ENCODE measurements at regions not wholly inside any gene's neighbourhood (a gene's known extent, or its start where the extent isn't known, plus 50 kb on each side); places are given as distances from the start of the nearest gene placed in this dataset.

DNA sequence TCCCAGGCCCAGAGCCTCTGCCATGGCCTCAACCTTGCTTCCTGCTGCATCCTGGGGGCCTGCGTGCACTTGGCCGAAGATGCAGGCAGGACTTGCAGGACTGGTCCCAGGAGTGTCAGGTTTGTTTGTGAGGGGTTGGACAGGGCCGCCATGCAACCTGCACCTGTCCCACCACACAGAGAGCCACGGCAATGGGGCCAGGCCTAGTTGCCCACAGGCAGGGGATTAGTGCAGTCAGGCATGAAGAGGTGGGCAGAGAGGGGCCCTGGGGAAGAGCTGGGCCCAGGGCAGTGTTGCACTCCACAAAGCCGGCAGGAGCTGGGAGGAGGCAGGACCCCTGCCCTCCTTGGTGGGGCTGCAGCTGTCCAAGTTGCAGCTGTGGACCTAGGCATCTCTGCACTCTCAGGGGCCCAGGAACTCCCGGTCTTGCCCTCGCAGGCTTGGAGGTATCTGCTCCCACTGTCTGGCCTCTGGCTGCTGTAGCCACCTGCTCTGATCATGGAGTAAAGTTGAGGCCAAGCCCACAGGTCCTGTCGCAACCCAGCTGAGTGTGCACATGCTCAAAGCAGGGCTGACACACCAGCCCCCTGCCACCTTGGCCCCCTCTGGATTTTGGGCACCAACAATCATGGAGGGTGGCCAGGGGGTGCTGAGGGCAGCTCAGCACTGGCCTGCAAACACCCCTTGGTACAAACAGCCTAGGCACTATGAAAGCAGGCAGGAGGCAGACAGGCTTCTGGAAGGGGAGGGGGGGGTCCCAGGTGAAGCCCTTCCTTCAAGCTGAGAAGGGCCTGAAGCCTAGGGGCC, 190.4 kb upstream of the PCDH10 start:
- Histone ChIP-seq H3K36me3 (no peaks in the 10 kb centered on the region), H3K9me3 (peaks cover 9 to 14% of the 10 kb centered on the region in 2 donors), H3K27ac (no peak overlapping the region), H3K27me3 (no peaks in the 10 kb centered on the region), H3K4me3 (no peak overlapping the region), H3K4me1 (no peaks in the 10 kb centered on the region)
- TF ChIP-seq, protein P1, sequence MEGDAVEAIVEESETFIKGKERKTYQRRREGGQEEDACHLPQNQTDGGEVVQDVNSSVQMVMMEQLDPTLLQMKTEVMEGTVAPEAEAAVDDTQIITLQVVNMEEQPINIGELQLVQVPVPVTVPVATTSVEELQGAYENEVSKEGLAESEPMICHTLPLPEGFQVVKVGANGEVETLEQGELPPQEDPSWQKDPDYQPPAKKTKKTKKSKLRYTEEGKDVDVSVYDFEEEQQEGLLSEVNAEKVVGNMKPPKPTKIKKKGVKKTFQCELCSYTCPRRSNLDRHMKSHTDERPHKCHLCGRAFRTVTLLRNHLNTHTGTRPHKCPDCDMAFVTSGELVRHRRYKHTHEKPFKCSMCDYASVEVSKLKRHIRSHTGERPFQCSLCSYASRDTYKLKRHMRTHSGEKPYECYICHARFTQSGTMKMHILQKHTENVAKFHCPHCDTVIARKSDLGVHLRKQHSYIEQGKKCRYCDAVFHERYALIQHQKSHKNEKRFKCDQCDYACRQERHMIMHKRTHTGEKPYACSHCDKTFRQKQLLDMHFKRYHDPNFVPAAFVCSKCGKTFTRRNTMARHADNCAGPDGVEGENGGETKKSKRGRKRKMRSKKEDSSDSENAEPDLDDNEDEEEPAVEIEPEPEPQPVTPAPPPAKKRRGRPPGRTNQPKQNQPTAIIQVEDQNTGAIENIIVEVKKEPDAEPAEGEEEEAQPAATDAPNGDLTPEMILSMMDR (IDR thresholded peaks at IDR 0.05): no peak
- TF ChIP-seq POLR2AphosphoS5 (IDR thresholded peaks at IDR 0.05) (no peak), POLR2A (IDR thresholded peaks at IDR 0.05) (no peak)
- no peak for DNase-seq (ENCODE audit: low spot score in 2 of 2)
- intact Hi-C loops (cut with DNase I; ENCODE audit: low total_unique reads): no loop called here

DNA sequence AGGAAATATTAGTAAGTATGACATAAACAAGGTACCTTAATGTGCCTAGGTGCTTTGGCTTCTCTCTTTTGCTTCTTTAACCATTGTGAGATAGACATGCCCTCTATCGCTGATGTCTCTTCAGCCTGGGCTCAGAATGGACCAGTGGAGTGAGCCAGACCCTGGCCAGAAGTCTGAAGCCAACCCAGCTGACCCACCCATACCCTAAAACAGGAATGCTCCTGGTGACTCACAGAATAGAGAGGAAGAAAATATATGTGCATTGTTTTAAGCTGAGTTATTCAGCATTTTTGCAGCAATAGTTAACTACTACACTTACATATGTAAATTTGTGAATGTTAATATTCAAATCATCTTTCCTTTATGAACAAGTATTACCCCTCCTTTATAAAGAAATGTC, 167.5 kb upstream of the PCDH10 start:
- Histone ChIP-seq H3K27me3 (no peaks in the 10 kb centered on the region), H3K36me3 (no peaks in the 10 kb centered on the region), H3K4me3 (no peak overlapping the region), H3K4me1 (no peaks in the 10 kb centered on the region), H3K9me3 (no peaks in the 10 kb centered on the region), H3K27ac (no peak overlapping the region)
- intact Hi-C loops (cut with DNase I; ENCODE audit: low total_unique reads): no loop called here
- TF ChIP-seq POLR2AphosphoS5 (IDR thresholded peaks at IDR 0.05) (no peak), POLR2A (IDR thresholded peaks at IDR 0.05) (no peak)
- TF ChIP-seq, protein P1 (IDR thresholded peaks at IDR 0.05): no peak
- DNase-seq (ENCODE audit: low spot score in 2 of 2): no peak

DNA sequence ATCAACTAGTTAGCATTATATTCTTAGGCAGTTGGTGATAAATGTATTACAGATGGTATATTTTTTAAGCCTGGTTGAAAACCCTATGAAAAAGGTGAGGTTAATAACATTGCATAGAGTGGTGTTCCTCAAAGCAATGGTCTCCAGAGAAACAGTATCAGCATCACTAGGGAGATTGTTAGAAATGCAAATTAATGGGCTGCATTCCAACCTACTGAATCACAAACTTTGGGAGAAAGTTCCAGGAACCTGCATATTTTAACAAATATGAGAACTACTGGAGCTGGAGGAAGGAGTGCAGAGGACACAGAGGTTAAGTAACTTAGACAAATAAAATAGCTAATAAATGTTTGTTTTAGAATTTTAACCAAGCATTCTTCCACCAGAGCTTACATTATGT, 166.9 kb upstream of the PCDH10 start:
- Histone ChIP-seq H3K36me3 (no peaks in the 10 kb centered on the region), H3K4me3 (no peak overlapping the region), H3K27me3 (no peaks in the 10 kb centered on the region), H3K27ac (no peak overlapping the region), H3K4me1 (no peaks in the 10 kb centered on the region), H3K9me3 (no peaks in the 10 kb centered on the region)
- intact Hi-C loops (cut with DNase I; ENCODE audit: low total_unique reads): no loop called here
- no peak for DNase-seq (ENCODE audit: low spot score in 2 of 2)
- TF ChIP-seq, protein P1 (IDR thresholded peaks at IDR 0.05): no peak
- TF ChIP-seq POLR2A (IDR thresholded peaks at IDR 0.05) (no peak), POLR2AphosphoS5 (IDR thresholded peaks at IDR 0.05) (no peak)

DNA sequence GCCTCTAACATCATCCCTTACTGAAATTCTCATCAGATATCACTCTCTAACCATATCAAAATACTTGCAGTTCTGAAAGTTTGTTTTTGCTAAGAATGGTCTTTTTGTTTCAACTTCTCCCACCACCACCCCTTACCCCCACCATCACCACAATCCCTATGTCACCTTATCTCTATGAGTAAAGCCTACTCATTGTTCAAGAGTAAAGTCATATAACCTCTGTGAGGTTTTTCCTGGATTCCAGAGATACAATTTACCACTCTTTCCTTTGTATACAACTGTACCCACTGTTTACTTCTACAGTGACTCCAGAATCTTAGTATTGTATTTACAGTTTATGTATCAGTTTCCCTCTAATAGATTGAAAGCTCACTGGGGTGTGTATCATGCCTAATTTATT, 158.0 kb upstream of the PCDH10 start:
- Histone ChIP-seq H3K4me1 (no peaks in the 10 kb centered on the region), H3K4me3 (no peak overlapping the region), H3K27me3 (no peaks in the 10 kb centered on the region), H3K27ac (no peak overlapping the region), H3K36me3 (no peaks in the 10 kb centered on the region), H3K9me3 (no peaks in the 10 kb centered on the region)
- TF ChIP-seq POLR2AphosphoS5 (IDR thresholded peaks at IDR 0.05) (no peak), POLR2A (IDR thresholded peaks at IDR 0.05) (no peak)
- TF ChIP-seq, protein P1 (IDR thresholded peaks at IDR 0.05): no peak
- intact Hi-C loops (cut with DNase I; ENCODE audit: low total_unique reads): no loop called here
- DNase-seq (ENCODE audit: low spot score in 2 of 2): no peak

DNA sequence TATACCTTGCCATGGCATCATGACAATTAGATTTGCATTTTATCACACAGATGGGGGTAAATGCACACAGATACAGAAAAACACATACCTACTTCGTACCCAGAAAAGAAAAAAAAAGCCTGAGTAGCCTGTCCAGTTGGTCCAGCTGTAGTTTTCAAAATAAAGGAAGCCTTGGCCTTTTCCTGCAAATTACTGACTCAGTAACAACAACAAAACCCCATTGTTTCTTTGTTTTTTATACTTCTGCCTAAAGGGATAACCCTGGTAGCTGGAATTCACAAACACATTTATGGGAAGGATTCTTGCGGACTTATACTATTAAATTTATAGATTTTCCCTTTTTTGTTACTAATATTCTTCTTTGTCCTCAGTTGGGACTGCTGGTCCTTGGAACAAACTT, 156.4 kb upstream of the PCDH10 start:
- intact Hi-C loops (cut with DNase I; ENCODE audit: low total_unique reads): no loop called here
- H3K27me3 ChIP-seq: no peaks in the 10 kb centered on the region
- no peak for TF ChIP-seq POLR2AphosphoS5 (IDR thresholded peaks at IDR 0.05)
- no peak for TF ChIP-seq POLR2A (IDR thresholded peaks at IDR 0.05)
- TF ChIP-seq, protein P1 (IDR thresholded peaks at IDR 0.05): no peak
- no peak overlapping the region for H3K27ac ChIP-seq
- H3K4me3 ChIP-seq: no peak overlapping the region
- DNase-seq (ENCODE audit: low spot score in 2 of 2): no peak
- H3K36me3 ChIP-seq: no peaks in the 10 kb centered on the region
- no peaks in the 10 kb centered on the region for H3K9me3 ChIP-seq
- no peaks in the 10 kb centered on the region for H3K4me1 ChIP-seq

Data from breast epithelium (tissue), 4 donors.